ENCODE measurements at regions not wholly inside any gene's neighbourhood (a gene's known extent, or its start where the extent isn't known, plus 50 kb on each side); places are given as distances from the start of the nearest gene placed in this dataset.

GRCh38 chr1:221487781-221488524, 253.9 kb downstream of the DUSP10 start:
- H3K9me3 Mint-ChIP-seq, result no peaks in the 10 kb centered on the region
- DNase-seq (no peak), ATAC-seq (replicated peaks in 1 of 4) (no peak)
- WGBS (ENCODE audit: insufficient coverage), result 59% methylated on average over 3 of the region's 8 CpGs
- no peak overlapping the region for H3K4me3 Mint-ChIP-seq
- Histone ChIP-seq H3K4me3 (ENCODE audit: control insufficient read depth in 1 of 2, extremely low read depth in 1 of 2, low read length in 1 of 2) (no peak overlapping the region), H3K27ac (ENCODE audit: low read length) (no peak overlapping the region), H3K9me3 (no peaks in the 10 kb centered on the region), H3K4me1 (ENCODE audit: control insufficient read depth in 1 of 2, extremely low read depth in 1 of 2, insufficient read depth in 2 of 2, low read length in 2 of 2) (no peaks in the 10 kb centered on the region), H3K27me3 (replicated peaks in 1 of 2; ENCODE audit: control insufficient read depth in 2 of 2, extremely low read depth in 1 of 2, insufficient read depth in 2 of 2, low read length in 1 of 2) (no peaks in the 10 kb centered on the region), H3K36me3 (ENCODE audit: control insufficient read depth in 2 of 2, extremely low read depth in 1 of 2, insufficient read depth in 1 of 2, low read length in 1 of 2) (no peaks in the 10 kb centered on the region)
- POLR2A ChIA-PET, result no interaction called here
- no peaks in the 10 kb centered on the region for H3K27me3 Mint-ChIP-seq
- H3K36me3 Mint-ChIP-seq, result no peaks in the 10 kb centered on the region
- CTCF ChIA-PET, result no interaction called here
- no peak overlapping the region for H3K27ac Mint-ChIP-seq
- H3K4me1 Mint-ChIP-seq, result no peaks in the 10 kb centered on the region

DNA sequence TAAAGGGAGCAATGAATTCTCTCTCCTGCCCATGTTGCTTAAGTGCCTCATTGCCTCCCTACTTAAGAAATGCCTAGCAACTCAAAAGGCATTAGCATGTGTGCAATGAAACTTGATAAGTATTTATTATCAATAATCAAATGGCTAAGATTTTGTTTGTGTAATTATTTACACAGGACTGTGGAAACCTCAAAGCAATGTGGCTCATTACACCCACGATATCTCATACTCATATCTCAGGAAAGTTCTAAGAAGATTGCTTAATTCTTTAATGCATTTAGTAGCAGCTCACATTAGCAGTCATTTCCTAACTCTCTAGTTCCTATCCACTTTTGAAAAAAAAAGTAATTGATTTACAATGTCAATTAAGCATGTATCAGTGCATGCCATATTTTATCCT, 253.3 kb downstream of the DUSP10 start:
- Histone ChIP-seq H3K4me3 (ENCODE audit: control insufficient read depth in 1 of 2, extremely low read depth in 1 of 2, low read length in 1 of 2) (no peak overlapping the region), H3K27ac (ENCODE audit: low read length) (no peak overlapping the region), H3K4me1 (ENCODE audit: control insufficient read depth in 1 of 2, extremely low read depth in 1 of 2, insufficient read depth in 2 of 2, low read length in 2 of 2) (no peaks in the 10 kb centered on the region), H3K9me3 (no peaks in the 10 kb centered on the region), H3K36me3 (ENCODE audit: control insufficient read depth in 2 of 2, extremely low read depth in 1 of 2, insufficient read depth in 1 of 2, low read length in 1 of 2) (no peaks in the 10 kb centered on the region), H3K27me3 (replicated peaks in 1 of 2; ENCODE audit: control insufficient read depth in 2 of 2, extremely low read depth in 1 of 2, insufficient read depth in 2 of 2, low read length in 1 of 2) (no peaks in the 10 kb centered on the region)
- ChIA-PET POLR2A (no interaction called here), CTCF (no interaction called here)
- no CpG with 5 or more reads among the region's 1 CpG for WGBS (ENCODE audit: insufficient coverage)
- Mint-ChIP-seq H3K4me1 (no peaks in the 10 kb centered on the region), H3K36me3 (no peaks in the 10 kb centered on the region), H3K9me3 (no peaks in the 10 kb centered on the region), H3K27ac (no peak overlapping the region), H3K27me3 (no peaks in the 10 kb centered on the region), H3K4me3 (no peak overlapping the region)
- DNase-seq (no peak), ATAC-seq (replicated peaks in 1 of 4) (no peak)

- H3K36me3 Mint-ChIP-seq, result no peaks in the 10 kb centered on the region
- CTCF ChIA-PET, result no interaction called here
Observed at GRCh38 chr1:221494670-221495069, 247.2 kb downstream of the DUSP10 start.

DNA sequence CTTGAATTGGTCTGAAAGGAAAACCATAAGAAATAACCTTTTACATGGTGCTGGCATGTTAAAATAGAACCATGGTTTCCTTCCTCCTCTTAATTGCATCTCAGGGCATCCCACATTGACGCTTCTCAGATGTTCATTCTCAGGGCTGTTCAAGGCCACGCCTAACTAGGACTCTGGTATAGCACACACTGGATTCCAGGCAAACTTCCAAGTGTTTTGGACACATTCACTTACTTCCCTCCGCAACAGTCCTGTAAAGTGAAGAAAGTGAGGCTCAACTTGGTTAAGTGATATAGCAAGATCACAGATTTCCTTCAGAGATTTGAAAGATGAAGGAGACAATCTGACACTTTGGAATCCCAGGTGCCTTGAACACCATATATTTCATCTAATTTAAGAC, 244.8 kb downstream of the DUSP10 start:
- Mint-ChIP-seq H3K9me3 (peaks cover 0 to 2% (median 0%) of the 10 kb centered on the region in 3 donors), H3K4me1 (no peaks in the 10 kb centered on the region), H3K27me3 (peaks cover 0 to 2% of the 10 kb centered on the region in 2 donors), H3K27ac (no peak overlapping the region), H3K4me3 (no peak overlapping the region), H3K36me3 (no peaks in the 10 kb centered on the region)
- ChIA-PET POLR2A (interaction anchor here in 1 of 2 donors (0.5 kb wide), 1 partner anchor 13 kb away, joined by 3 read pairs; no protein-coding TSS in a partner anchor), CTCF (no interaction called here)
- Histone ChIP-seq H3K27me3 (replicated peaks in 1 of 2; ENCODE audit: control insufficient read depth in 2 of 2, extremely low read depth in 1 of 2, insufficient read depth in 2 of 2, low read length in 1 of 2) (peaks cover 0 to 3% of the 10 kb centered on the region in 2 experiments), H3K4me3 (ENCODE audit: control insufficient read depth in 1 of 2, extremely low read depth in 1 of 2, low read length in 1 of 2) (no peak overlapping the region), H3K27ac (ENCODE audit: low read length) (no peak overlapping the region), H3K36me3 (ENCODE audit: control insufficient read depth in 2 of 2, extremely low read depth in 1 of 2, insufficient read depth in 1 of 2, low read length in 1 of 2) (no peaks in the 10 kb centered on the region), H3K9me3 (no peaks in the 10 kb centered on the region), H3K4me1 (ENCODE audit: control insufficient read depth in 1 of 2, extremely low read depth in 1 of 2, insufficient read depth in 2 of 2, low read length in 2 of 2) (no peaks in the 10 kb centered on the region)
- ATAC-seq (replicated peaks in 1 of 4) (no peak), DNase-seq (no peak)
- 100% methylated on average over 1 of the region's 3 CpGs for WGBS (ENCODE audit: insufficient coverage)

More at GRCh38 chr1:221494670-221495069, 247.2 kb downstream of the DUSP10 start:
- no peaks in the 10 kb centered on the region for H3K4me1 ChIP-seq (ENCODE audit: control insufficient read depth in 1 of 2, extremely low read depth in 1 of 2, insufficient read depth in 2 of 2, low read length in 2 of 2)
- ATAC-seq (replicated peaks in 1 of 4) (no peak), DNase-seq (no peak)
- H3K27me3 ChIP-seq (replicated peaks in 1 of 2; ENCODE audit: control insufficient read depth in 2 of 2, extremely low read depth in 1 of 2, insufficient read depth in 2 of 2, low read length in 1 of 2), result peaks cover 0 to 3% of the 10 kb centered on the region in 2 experiments
- no peaks in the 10 kb centered on the region for H3K9me3 Mint-ChIP-seq
- H3K27me3 Mint-ChIP-seq, result peaks cover 0 to 2% of the 10 kb centered on the region in 2 donors
- H3K4me3 ChIP-seq (ENCODE audit: control insufficient read depth in 1 of 2, extremely low read depth in 1 of 2, low read length in 1 of 2), result no peak overlapping the region
- no peaks in the 10 kb centered on the region for H3K9me3 ChIP-seq
- no peaks in the 10 kb centered on the region for H3K4me1 Mint-ChIP-seq
- no CpG with 5 or more reads among the region's 2 CpGs for WGBS (ENCODE audit: insufficient coverage)
- no peak overlapping the region for H3K27ac Mint-ChIP-seq
- POLR2A ChIA-PET, result no interaction called here
- H3K4me3 Mint-ChIP-seq, result no peak overlapping the region
- H3K36me3 ChIP-seq (ENCODE audit: control insufficient read depth in 2 of 2, extremely low read depth in 1 of 2, insufficient read depth in 1 of 2, low read length in 1 of 2), result no peaks in the 10 kb centered on the region
- H3K27ac ChIP-seq (ENCODE audit: low read length), result no peak overlapping the region

DNA sequence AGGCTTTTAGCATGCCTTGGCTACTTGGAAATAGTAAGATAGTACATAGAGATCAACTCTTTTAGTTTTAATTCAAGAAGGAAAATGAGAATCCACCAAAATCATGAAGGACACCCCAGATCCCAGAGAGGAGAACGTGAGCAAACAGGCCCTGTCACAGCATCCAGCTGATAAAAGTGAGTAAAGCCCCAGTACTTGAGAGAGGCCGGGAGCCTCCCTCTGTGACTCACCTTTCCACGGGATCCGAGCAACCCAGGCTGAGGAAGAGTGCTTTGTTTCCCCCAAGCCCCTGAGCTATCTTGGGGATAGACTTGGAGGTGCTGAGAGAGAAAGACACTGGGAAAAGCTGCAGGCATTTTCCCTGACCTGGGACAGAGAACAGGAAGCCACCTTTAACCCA, 238.6 kb downstream of the DUSP10 start:
- POLR2A ChIA-PET, result no interaction called here
- CTCF ChIA-PET, result no interaction called here

DNA sequence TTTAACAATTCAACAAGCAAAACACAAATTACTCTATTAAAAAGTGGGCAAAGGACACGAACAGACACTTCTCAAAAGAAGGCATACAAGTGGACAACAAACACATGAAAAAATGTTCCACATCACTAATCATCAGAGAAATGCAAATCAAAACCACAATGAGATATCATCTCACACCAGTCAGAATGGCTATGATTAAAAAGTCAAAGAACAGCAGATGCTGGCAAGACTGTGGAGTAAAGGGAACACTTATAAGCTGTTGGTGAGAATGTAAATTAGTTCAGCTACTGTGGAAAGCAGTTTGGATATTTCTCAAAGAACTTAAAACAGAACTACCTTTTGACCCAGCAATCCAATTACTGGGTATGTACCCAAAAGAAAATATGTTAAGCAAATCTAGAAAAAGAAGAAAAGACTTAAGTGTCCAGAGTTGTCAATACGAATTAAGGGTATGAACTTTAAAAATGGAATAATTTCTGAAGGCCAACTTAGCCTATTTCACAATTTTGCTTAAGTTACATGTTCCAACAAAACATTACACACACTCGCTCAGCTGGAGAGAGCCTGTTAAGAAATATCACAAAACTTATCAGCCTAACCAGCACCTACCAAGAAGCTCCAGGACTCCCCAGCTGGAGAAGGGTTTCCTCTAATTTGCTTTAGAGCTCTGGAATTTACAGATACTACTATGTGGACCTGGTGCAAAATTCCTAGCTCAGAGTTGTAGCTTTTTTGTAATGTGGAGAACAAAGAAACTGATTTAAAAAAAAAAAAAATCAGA, 232.1 kb downstream of the DUSP10 start:
- WGBS (ENCODE audit: insufficient coverage), result 80% methylated on average over 1 of the region's 3 CpGs
- no peak overlapping the region for H3K4me3 ChIP-seq (ENCODE audit: control insufficient read depth in 1 of 2, extremely low read depth in 1 of 2, low read length in 1 of 2)
- Mint-ChIP-seq H3K27ac (no peak overlapping the region), H3K4me3 (no peak overlapping the region), H3K27me3 (peaks cover 5 to 7% of the 10 kb centered on the region in 2 donors), H3K9me3 (peaks cover 11 to 23% (median 19%) of the 10 kb centered on the region in 3 donors), H3K36me3 (no peaks in the 10 kb centered on the region), H3K4me1 (no peaks in the 10 kb centered on the region)
- no peak for ATAC-seq (replicated peaks in 1 of 4)
- DNase-seq, result no peak
- POLR2A ChIA-PET, result interaction anchor here (0.6 kb wide), 2 partner anchors 13 to 42 kb away, joined by 3 to 4 read pairs; no protein-coding TSS in a partner anchor
- peaks cover 0 to 3% of the 10 kb centered on the region in 2 experiments for H3K27me3 ChIP-seq (replicated peaks in 1 of 2; ENCODE audit: control insufficient read depth in 2 of 2, extremely low read depth in 1 of 2, insufficient read depth in 2 of 2, low read length in 1 of 2)
- H3K4me1 ChIP-seq (ENCODE audit: control insufficient read depth in 1 of 2, extremely low read depth in 1 of 2, insufficient read depth in 2 of 2, low read length in 2 of 2), result no peaks in the 10 kb centered on the region
- no peaks in the 10 kb centered on the region for H3K36me3 ChIP-seq (ENCODE audit: control insufficient read depth in 2 of 2, extremely low read depth in 1 of 2, insufficient read depth in 1 of 2, low read length in 1 of 2)
- no peak overlapping the region for H3K27ac ChIP-seq (ENCODE audit: low read length)
- CTCF ChIA-PET, result no interaction called here
- H3K9me3 ChIP-seq, result no peaks in the 10 kb centered on the region

More for the DNA sequence above, 238.6 kb downstream of the DUSP10 start:
- no peak overlapping the region for H3K4me3 Mint-ChIP-seq
- H3K9me3 Mint-ChIP-seq, result peaks cover 11 to 25% (median 23%) of the 10 kb centered on the region in 3 donors
- no peak for ATAC-seq (replicated peaks in 1 of 4)
- H3K36me3 Mint-ChIP-seq, result no peaks in the 10 kb centered on the region
- 67% methylated on average over 1 of the region's 4 CpGs for WGBS (ENCODE audit: insufficient coverage)
- no peaks in the 10 kb centered on the region for H3K4me1 Mint-ChIP-seq
- no peak overlapping the region for H3K27ac Mint-ChIP-seq
- H3K27me3 Mint-ChIP-seq, result peaks cover 10 to 12% of the 10 kb centered on the region in 2 donors
- Histone ChIP-seq H3K4me1 (ENCODE audit: control insufficient read depth in 1 of 2, extremely low read depth in 1 of 2, insufficient read depth in 2 of 2, low read length in 2 of 2) (no peaks in the 10 kb centered on the region), H3K36me3 (ENCODE audit: control insufficient read depth in 2 of 2, extremely low read depth in 1 of 2, insufficient read depth in 1 of 2, low read length in 1 of 2) (no peaks in the 10 kb centered on the region), H3K9me3 (no peaks in the 10 kb centered on the region), H3K27ac (ENCODE audit: low read length) (no peak overlapping the region), H3K4me3 (ENCODE audit: control insufficient read depth in 1 of 2, extremely low read depth in 1 of 2, low read length in 1 of 2) (no peak overlapping the region), H3K27me3 (replicated peaks in 1 of 2; ENCODE audit: control insufficient read depth in 2 of 2, extremely low read depth in 1 of 2, insufficient read depth in 2 of 2, low read length in 1 of 2) (peaks cover 0 to 7% of the 10 kb centered on the region in 2 experiments)
- no peak for DNase-seq
